GM18517 (cell line): ENCODE measurements at regions not wholly inside any gene's neighbourhood (a gene's known extent, or its start where the extent isn't known, plus 50 kb on each side); places are given as distances from the start of the nearest gene placed in this dataset.

Experiments used
- ATAC-seq: cut with Tn5 transposase; IDR thresholded peaks from one replicate; pipeline ENCODE4 v1.9.1; 2021; ENCODE audit warnings: mild to moderate bottlenecking, moderate library complexity; ENCODE audit not compliant: unreplicated experiment

GRCh38 chr9:74303945-74304344, 193.2 kb upstream of the RORB start:
- no peak for ATAC-seq

DNA sequence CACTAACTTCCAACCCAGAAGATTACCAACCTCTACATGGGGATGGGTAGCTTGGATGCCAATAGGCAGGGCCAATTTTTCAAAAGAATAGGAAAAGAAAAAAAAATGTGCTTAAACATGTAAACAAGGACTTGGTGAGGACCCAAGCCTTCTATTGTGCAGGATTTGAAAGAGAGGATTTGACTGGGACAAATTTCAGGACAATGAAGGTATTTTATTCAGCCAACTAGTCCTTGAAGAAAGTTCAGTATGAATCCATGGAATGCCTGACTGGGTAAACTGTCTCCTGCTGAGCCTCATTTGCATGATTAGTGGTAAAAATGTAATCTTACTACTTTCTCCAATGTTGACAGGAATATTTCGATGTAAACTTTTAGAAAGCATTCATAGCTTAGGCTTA, 192.5 kb upstream of the RORB start:
- no peak for ATAC-seq

GRCh38 chr9:74309654-74310053, 187.5 kb upstream of the RORB start:
- ATAC-seq = no peak

DNA sequence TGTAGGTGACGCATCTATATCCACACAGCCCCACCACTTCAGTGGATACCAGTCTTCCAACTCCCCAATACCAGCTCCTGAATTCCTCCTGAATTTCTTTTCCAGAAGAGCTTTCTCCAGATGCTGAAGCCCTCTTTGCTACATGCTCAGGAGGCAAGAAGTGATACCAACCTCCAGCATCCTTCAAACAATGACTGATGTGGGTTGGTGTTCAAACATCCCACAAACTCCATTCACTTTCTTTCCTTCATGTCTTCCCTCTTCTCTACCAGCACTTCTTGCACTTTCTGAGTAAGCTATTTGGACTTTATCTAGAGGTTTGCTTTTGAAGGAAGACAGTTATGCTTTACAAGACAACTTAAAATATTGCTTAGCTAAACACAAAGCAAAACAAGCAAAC, 179.9 kb upstream of the RORB start:
- no peak for ATAC-seq

DNA sequence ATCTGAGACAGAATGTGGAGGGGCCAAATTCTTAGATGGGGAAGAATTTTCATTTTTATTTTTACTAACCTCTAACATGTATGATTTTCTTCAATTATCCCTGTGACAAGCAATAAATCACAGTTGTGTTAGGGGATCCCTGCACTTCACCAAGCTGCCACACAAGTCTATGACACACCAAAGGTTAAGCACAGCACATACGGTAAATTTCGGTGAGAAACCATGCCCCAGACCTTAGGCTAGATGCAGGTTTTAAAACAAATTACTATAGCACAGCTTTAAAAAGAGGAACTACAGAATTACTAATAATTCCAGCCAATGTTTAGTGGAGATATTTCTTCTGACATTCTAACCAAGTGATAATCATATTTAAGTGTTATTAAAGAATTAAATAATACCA, 175.7 kb upstream of the RORB start:
- no peak for ATAC-seq

DNA sequence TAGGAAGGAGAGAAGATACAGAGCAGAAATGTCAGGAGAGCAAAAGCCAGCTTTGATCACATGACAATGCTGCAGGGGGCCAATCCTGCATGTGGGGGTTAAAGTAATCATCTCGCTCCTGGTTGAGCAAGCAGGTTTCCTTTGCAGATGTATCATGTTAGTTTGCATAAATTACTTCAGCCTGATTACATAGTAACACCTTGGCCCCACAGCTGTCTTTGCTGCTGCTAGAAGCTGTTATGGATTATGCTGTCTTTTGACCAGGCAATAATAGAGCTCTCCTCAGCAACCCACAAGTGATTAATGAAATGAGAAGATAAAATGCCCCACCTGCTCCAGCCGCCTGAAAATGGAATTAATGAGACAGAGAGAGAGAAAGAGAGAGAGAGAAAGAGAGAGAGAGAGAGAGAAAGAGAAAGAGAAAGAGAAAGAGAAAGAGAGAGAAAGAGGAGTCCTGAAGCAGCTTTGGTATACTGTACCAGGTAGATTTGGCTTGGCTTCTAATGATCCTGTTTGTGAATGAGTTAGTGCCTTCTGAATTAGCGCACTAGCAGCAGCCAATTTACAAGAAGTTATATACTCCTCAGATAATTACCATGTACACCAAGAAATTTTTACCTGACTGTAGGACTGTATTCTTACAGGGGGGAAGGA, 174.3 kb upstream of the RORB start:
- ATAC-seq = no peak

DNA sequence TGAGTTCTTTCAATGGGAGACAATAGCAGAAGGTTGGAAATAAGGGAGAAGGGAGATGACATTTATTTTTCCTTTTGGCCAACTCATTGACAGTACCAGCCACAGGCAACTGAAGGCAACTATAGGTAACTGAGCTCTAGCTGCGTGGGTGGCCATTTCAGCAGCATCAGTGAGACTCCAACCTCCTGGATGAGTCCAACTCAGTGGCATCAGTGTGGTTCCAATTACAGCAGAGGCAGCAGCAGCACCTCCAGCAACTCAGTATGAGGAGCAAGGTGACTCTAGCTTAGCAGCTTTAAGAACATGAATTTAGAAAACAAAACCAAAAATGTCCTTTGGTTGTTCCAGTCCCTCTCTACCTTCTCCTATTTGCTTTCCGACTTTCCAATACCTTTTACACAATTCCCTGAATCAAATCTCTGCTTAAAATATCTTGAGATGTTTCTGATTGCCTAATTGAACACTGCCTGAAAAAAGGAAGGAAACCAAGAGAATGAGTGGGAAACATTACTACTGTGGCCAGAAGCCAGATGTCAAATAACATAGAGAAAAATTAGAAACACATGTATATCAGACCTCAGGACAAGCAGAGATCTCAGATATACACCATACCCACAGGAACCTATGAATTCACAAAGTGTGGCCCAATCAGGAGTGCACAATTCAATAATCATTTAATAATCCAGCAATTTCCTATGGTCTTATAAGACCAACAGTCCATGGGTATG, 166.5 kb upstream of the RORB start:
- no peak for ATAC-seq

DNA sequence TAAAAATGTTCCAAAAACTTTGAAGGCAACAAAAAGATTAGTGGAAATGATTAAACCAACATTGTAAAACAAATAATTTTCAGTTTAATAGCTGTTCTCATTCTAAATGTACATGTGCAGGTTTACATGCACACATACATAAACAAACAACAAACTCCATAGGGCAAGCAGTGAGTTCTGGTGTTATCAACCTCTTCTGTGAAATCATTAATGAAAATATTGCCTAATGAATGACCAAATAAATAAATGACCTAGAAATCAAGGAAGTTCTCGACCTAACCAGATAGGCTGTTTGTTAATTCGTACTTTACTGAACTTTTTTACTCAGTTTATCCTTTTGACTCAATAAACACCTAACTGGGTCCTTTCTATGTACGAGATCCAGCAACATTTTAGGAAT, 165.5 kb upstream of the RORB start:
- ATAC-seq = no peak

DNA sequence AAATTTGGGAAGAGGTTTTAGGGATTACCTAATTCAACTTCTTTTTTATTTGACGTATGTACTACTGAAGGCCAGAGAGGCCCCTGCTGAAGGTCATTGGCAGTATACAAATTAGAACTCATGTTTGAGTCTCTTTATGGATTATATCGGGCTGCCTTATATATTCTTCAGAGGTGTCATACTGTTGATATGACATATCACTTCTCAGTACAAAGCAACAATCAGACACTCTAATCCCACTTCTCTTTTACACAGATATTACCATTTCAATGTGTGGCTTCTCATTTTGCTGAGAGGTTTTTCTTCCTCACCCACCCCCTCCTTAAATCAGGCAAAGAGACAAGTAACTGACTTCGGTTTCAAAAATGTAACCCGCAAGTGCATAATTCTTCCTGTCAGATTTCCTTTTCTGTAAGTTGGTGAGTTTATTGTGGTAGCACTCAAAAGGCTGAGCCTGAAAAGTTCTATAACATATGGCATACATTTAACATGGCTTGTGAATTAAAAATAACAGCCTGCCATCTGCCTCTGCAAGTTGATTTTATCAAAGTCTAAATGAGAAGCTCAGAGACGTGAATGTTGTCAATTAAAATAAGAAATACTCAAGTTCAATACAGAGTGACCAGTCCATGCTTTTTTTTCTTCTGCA, 163.6 kb upstream of the RORB start:
- no peak for ATAC-seq

- ATAC-seq = no peak
Measured at GRCh38 chr9:74334271-74334670, 162.9 kb upstream of the RORB start.

GRCh38 chr9:74336161-74336560, 161.0 kb upstream of the RORB start:
- no peak for ATAC-seq

GRCh38 chr9:74348777-74349176, 148.4 kb upstream of the RORB start:
- no peak for ATAC-seq

- ATAC-seq = no peak
Measured at GRCh38 chr9:74355107-74355506, 142.0 kb upstream of the RORB start.

GRCh38 chr9:74357577-74357976, 139.6 kb upstream of the RORB start:
- ATAC-seq = no peak

- ATAC-seq = no peak
Measured at GRCh38 chr9:74358959-74359358, 138.2 kb upstream of the RORB start.

GRCh38 chr9:74361508-74361907, 135.6 kb upstream of the RORB start:
- ATAC-seq = no peak

DNA sequence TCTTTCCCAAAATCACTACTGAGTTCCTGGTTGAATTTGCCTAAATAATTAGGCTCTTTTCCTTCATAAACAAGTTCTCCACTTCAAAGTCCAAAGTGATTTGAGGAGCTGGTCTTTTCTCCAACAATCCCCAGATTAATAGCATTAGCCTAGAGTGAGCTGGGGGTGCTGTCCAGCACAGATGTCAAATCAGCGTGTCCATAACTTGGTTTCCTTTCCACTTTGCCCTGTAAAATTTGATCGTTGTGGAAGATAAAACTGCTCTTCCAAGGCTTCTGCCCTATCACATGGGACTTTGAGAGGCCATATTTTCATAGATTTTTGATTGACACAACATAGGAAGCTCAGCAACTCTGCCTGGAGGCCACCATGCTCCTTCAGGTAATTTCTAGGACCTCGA, 134.7 kb upstream of the RORB start:
- no peak for ATAC-seq

- ATAC-seq = no peak
Measured at GRCh38 chr9:74366111-74366510, 131.0 kb upstream of the RORB start.

DNA sequence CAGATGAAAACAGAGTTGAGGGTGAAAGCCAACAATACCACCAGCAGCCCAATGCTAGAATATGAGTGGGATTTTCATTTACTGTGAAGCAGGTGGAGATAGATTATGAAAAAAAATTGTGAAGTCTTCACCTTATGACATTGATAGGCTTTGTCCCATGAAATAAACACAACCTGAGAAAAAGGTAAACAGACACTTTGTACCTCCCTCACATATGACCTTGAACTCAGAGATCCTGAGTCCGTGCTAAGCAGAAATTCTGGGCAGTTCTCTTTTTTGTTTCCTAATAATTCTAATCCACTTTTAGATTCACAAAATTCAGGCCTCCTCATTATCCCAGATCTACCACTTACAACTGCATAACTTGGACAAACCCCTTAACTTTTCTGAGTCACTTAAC, 127.3 kb upstream of the RORB start:
- ATAC-seq = no peak

GRCh38 chr9:74373348-74373747, 123.8 kb upstream of the RORB start:
- ATAC-seq = no peak

DNA sequence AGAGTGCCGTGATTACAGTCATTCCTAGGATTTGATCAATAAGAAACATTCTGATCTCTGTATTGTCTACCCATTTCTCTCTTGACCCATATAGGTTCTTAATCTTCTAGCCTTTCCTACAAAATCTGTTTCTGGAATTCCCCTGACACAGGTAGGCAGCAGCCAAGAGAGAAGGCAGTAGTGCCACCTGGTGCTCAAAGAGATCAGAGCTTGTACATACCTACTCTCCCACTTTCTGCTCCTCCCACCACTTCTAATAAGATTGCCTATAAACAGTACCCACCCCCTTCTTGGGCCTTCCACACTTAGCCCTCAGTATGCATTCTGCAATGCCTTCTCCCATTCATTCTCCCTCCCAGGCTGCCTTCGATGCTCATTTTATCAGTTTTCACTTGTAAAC, 117.4 kb upstream of the RORB start:
- ATAC-seq = peak; percentile 61

- no peak for ATAC-seq
Measured at GRCh38 chr9:74391816-74392215, 105.3 kb upstream of the RORB start.
